ENCODE measurements at regions not wholly inside any gene's neighbourhood (a gene's known extent, or its start where the extent isn't known, plus 50 kb on each side); places are given as distances from the start of the nearest gene placed in this dataset.
A peak's percentile ranks its signal among the peaks of the same experiment; 100 is the strongest.

- Histone ChIP-seq H3K4me3 (no peak overlapping the region), H3K27me3 (no peaks in the 10 kb centered on the region), H3K36me3 (no peaks in the 10 kb centered on the region), H3K4me1 (ENCODE audit: low read depth) (no peaks in the 10 kb centered on the region), H3K9me3 (ENCODE audit: low read depth) (no peaks in the 10 kb centered on the region), H3K27ac (no peak overlapping the region)
- TF ChIP-seq, protein P1, sequence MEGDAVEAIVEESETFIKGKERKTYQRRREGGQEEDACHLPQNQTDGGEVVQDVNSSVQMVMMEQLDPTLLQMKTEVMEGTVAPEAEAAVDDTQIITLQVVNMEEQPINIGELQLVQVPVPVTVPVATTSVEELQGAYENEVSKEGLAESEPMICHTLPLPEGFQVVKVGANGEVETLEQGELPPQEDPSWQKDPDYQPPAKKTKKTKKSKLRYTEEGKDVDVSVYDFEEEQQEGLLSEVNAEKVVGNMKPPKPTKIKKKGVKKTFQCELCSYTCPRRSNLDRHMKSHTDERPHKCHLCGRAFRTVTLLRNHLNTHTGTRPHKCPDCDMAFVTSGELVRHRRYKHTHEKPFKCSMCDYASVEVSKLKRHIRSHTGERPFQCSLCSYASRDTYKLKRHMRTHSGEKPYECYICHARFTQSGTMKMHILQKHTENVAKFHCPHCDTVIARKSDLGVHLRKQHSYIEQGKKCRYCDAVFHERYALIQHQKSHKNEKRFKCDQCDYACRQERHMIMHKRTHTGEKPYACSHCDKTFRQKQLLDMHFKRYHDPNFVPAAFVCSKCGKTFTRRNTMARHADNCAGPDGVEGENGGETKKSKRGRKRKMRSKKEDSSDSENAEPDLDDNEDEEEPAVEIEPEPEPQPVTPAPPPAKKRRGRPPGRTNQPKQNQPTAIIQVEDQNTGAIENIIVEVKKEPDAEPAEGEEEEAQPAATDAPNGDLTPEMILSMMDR (IDR thresholded peaks at IDR 0.05; ENCODE audit: low read depth, low read length) = no peak
- DNase-seq (ENCODE audit: low read depth in 1 of 2, low spot score in 1 of 2) = no peak
These were observed 337.4 kb upstream of the SFRP2 start for GRCh38 chr4:154126276-154126675.

GRCh38 chr4:154125340-154125739 is 336.5 kb upstream of the SFRP2 start:
- no peak for DNase-seq (ENCODE audit: low read depth in 1 of 2, low spot score in 1 of 2)
- H3K4me3 ChIP-seq = no peak overlapping the region
- no peak overlapping the region for H3K27ac ChIP-seq
- no peaks in the 10 kb centered on the region for H3K9me3 ChIP-seq (ENCODE audit: low read depth)
- no peaks in the 10 kb centered on the region for H3K36me3 ChIP-seq
- TF ChIP-seq, protein P1 (IDR thresholded peaks at IDR 0.05; ENCODE audit: low read depth, low read length) = no peak
- no peaks in the 10 kb centered on the region for H3K27me3 ChIP-seq
- H3K4me1 ChIP-seq (ENCODE audit: low read depth) = no peaks in the 10 kb centered on the region

- Histone ChIP-seq H3K4me3 (no peak overlapping the region), H3K4me1 (ENCODE audit: low read depth) (no peaks in the 10 kb centered on the region), H3K27me3 (no peaks in the 10 kb centered on the region), H3K9me3 (ENCODE audit: low read depth) (no peaks in the 10 kb centered on the region), H3K27ac (no peak overlapping the region), H3K36me3 (no peaks in the 10 kb centered on the region)
- TF ChIP-seq, protein P1 (IDR thresholded peaks at IDR 0.05; ENCODE audit: low read depth, low read length) = no peak
- DNase-seq (ENCODE audit: low read depth in 1 of 2, low spot score in 1 of 2) = peak in 1 of 2 donors; percentile 11
These were observed 335.8 kb upstream of the SFRP2 start for GRCh38 chr4:154124539-154125255.

- Histone ChIP-seq H3K4me1 (ENCODE audit: low read depth) (no peaks in the 10 kb centered on the region), H3K4me3 (no peak overlapping the region), H3K27me3 (no peaks in the 10 kb centered on the region), H3K27ac (no peak overlapping the region), H3K9me3 (ENCODE audit: low read depth) (no peaks in the 10 kb centered on the region), H3K36me3 (no peaks in the 10 kb centered on the region)
- DNase-seq (ENCODE audit: low read depth in 1 of 2, low spot score in 1 of 2) = no peak
- TF ChIP-seq, protein P1 (IDR thresholded peaks at IDR 0.05; ENCODE audit: low read depth, low read length) = no peak
These were observed 335.0 kb upstream of the SFRP2 start for GRCh38 chr4:154123897-154124296.

GRCh38 chr4:154120690-154121345 is 331.9 kb upstream of the SFRP2 start:
- no peaks in the 10 kb centered on the region for H3K36me3 ChIP-seq
- no peak overlapping the region for H3K4me3 ChIP-seq
- no peak for DNase-seq (ENCODE audit: low read depth in 1 of 2, low spot score in 1 of 2)
- no peak overlapping the region for H3K27ac ChIP-seq
- H3K27me3 ChIP-seq = no peaks in the 10 kb centered on the region
- TF ChIP-seq, protein P1 (IDR thresholded peaks at IDR 0.05; ENCODE audit: low read depth, low read length) = no peak
- no peaks in the 10 kb centered on the region for H3K4me1 ChIP-seq (ENCODE audit: low read depth)
- no peaks in the 10 kb centered on the region for H3K9me3 ChIP-seq (ENCODE audit: low read depth)

Measured in cardiac muscle cell (in vitro differentiated cells and primary cell).